Testis (tissue), 2 donors: ENCODE measurements at regions not wholly inside any gene's neighbourhood (a gene's known extent, or its start where the extent isn't known, plus 50 kb on each side); places are given as distances from the start of the nearest gene placed in this dataset.

Experiments
- CTCF ChIP-seq, 3 experiments: fragments of 450-650 bp in 2 of 3; fragments of 200-600 bp in 1 of 3; sonication (generic) in 1 of 3; IDR thresholded peaks; one replicate each; pipeline ENCODE4 v1.5.1; 2016 to 2019; ENCODE audit warnings: antibody characterized with exemption in 3 of 3, mild to moderate bottlenecking in 2 of 3, moderate library complexity in 1 of 3
- POLR2A ChIP-seq: fragments of 450-650 bp; IDR thresholded peaks from one replicate; pipeline ENCODE4 v1.6.1; 2017; ENCODE audit warnings: antibody characterized with exemption, mild to moderate bottlenecking, moderate library complexity

DNA sequence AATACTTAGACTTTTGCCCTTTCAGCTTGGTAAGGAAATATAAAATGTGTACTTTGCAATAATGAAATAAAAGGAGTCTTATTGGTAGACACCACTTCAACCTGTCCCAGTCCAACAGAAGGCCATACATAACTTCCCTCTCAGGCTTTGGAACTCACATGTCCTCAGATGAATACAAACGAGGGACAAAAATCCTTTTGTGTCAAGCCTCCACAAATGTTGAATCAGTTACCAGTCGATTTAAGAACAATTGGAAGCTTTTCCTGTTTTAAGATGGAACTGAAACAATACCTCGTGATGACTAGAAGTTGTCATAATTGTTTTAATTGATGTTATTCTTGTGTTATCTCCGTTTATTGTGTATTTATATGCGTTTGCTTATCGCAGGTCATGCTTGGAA lies 385.1 kb upstream of the POU3F3 start:
- TF ChIP-seq CTCF (IDR thresholded peaks at IDR 0.05): no peak
- no peak for TF ChIP-seq POLR2A
